ENCODE measurements at regions not wholly inside any gene's neighbourhood (a gene's known extent, or its start where the extent isn't known, plus 50 kb on each side); places are given as distances from the start of the nearest gene placed in this dataset.

DNA sequence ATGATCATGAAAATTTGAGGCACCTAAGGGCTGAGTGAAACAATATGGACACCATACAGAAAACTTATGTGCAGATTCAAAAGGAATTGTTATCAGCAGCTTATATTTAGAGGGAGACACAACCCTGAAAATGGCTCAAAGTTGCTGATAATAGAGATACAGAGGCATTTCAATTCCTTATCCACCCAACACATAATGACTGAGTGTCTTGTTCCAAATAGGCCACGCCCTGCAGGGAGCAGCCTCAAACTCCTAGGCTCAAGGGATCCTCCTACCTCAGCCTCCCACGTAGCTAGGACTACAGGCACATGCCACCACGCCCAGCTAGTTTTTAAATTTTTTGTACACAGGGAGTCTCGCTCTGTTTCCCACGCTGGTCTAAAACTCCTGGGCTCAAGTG is 79.0 kb downstream of the LBH start:
- DNase-seq (ENCODE audit: insufficient read length, low spot score): no peak
- TF ChIP-seq, protein P1, sequence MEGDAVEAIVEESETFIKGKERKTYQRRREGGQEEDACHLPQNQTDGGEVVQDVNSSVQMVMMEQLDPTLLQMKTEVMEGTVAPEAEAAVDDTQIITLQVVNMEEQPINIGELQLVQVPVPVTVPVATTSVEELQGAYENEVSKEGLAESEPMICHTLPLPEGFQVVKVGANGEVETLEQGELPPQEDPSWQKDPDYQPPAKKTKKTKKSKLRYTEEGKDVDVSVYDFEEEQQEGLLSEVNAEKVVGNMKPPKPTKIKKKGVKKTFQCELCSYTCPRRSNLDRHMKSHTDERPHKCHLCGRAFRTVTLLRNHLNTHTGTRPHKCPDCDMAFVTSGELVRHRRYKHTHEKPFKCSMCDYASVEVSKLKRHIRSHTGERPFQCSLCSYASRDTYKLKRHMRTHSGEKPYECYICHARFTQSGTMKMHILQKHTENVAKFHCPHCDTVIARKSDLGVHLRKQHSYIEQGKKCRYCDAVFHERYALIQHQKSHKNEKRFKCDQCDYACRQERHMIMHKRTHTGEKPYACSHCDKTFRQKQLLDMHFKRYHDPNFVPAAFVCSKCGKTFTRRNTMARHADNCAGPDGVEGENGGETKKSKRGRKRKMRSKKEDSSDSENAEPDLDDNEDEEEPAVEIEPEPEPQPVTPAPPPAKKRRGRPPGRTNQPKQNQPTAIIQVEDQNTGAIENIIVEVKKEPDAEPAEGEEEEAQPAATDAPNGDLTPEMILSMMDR (IDR thresholded peaks at IDR 0.05; ENCODE audit: insufficient read depth, missing control alignments): no peak
- FAIRE-seq: no peak

DNA sequence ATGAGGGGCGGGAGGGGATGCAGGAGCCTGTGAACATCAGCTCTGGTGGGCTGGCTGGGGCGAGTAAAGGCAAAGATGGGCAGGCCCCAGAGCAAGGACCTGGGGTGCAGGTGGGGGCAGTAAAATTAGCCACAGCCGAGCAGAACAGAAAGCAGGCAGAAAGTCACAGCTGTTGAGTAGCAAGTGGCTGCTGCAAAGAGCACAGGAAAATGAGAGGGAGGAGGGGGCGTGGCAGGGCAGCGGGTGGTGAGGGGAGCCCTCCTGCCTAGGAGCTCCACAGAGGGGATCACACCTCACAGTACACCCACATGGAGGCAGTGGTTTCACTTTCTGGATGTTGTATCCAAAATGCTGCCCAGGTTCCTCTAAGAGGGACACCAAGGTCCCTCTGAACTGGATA is 79.6 kb downstream of the LBH start:
- FAIRE-seq: no peak
- DNase-seq (ENCODE audit: insufficient read length, low spot score): no peak
- TF ChIP-seq, protein P1 (IDR thresholded peaks at IDR 0.05; ENCODE audit: insufficient read depth, missing control alignments): no peak

DNA sequence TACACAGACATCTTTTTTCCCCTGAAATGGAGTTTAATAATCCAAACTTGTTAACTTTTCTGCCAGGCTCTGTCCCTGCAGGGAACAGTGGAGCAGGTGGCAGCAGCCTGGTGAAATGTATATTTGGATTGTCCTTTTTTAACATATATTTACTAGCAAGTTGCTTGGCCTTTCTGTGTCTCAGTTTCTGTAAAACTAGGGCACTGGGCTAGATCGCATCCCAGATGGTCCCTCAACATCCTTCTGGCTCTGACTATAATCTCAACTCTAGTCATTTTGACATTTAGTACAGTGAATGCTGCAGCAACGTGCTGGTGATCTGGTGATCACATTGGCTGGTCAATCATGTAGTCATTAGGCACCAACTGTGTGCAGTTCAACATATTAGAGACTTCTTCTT is 80.4 kb downstream of the LBH start:
- FAIRE-seq (no peak), DNase-seq (ENCODE audit: insufficient read length, low spot score) (no peak)
- TF ChIP-seq, protein P1 (IDR thresholded peaks at IDR 0.05; ENCODE audit: insufficient read depth, missing control alignments): no peak

DNA sequence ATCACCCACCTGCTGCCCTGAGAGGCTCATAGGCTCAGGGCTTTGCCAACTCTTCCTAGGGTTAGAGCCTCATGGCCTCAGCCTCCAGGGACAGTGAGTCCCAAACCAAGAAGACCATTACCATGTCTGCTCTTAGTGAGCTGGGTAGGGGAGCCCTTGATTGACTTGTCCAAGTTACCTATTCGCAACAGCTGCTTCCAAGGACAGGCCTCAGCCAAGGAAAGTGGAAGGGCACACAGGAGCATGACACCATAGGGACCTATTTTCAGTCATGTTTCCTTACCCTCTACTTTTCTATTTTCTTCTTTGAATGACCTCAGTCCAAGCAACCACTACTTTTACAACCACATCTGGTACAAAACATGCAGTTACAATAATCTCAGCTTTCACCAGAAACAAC is 81.6 kb downstream of the LBH start:
- TF ChIP-seq, protein P1 (IDR thresholded peaks at IDR 0.05; ENCODE audit: insufficient read depth, missing control alignments): no peak
- no peak for DNase-seq (ENCODE audit: insufficient read length, low spot score)
- FAIRE-seq: no peak

DNA sequence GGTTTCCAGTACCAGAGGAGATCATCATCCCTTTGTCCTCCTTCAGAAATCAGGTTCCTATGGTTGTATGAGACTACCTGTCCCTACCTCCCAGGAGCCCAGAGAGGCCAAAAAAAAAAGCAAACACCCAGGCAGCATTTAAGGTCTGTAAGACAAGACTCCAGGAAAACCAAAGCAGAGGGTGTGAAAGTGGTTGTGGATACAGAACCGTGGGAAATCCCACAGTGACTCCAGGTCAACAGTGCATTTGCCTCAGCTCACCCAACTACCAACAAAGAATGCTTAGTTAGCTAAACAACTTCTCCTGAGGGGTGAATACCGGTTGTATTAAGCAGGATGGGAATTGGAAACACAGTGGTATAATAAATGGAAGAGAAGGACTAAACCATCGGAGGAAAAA is 83.6 kb downstream of the LBH start:
- DNase-seq (ENCODE audit: insufficient read length, low spot score) (no peak), FAIRE-seq (no peak)
- TF ChIP-seq, protein P1 (IDR thresholded peaks at IDR 0.05; ENCODE audit: insufficient read depth, missing control alignments): no peak

DNA sequence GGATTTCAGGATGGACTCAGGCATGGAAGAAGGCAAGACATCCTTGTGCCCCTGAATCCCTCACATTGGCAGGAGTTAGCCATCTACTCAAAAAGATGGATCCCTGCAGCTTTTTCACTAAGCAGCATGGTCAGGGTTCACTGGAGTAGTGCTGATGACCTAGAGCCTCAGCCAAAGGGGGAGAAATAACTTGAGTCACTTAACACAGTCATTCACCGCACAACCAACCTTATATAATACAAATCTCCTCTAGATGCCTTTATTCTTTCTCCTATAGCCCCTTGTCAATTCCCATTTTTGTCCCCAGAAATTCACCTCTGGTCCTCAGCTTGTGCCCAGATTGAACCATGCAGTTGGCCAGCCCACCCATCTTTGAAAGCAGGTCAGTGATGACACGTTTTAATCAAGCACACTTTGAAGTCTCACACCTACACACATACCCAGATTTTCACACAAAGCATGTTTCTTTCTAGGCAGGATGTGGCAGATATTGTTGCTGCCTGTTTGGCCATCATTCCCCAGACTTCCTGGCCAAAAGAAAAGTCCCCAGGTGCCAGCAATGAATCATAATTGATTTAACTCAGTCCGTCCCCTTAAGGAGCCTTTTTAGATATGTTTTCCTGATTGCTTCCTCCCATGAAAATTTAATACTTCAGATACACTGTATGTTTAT is 84.2 kb downstream of the LBH start:
- no peak for DNase-seq (ENCODE audit: insufficient read length, low spot score)
- no peak for FAIRE-seq
- TF ChIP-seq, protein P1 (IDR thresholded peaks at IDR 0.05; ENCODE audit: insufficient read depth, missing control alignments): no peak

DNA sequence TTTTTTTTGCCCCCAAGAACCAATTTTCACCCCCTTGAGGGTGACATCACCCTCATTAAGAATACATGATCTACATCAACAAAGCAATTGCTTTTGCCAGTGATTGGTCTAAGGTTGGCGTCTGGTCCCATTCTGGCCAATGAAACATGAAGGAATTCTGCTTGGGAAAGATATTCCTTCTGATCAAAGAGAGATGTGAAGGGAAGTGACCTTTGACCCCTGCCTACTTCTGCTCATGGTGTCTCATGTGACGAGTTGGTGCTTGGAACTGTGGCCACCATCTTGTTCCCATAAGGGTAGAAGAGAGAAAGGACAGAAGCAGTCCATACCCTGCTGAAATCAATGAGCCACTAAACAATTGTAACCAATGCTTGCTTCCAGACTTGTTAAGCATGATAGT is 85.1 kb downstream of the LBH start:
- TF ChIP-seq, protein P1 (IDR thresholded peaks at IDR 0.05; ENCODE audit: insufficient read depth, missing control alignments): no peak
- FAIRE-seq (no peak), DNase-seq (ENCODE audit: insufficient read length, low spot score) (no peak)
